Erythroblast (primary cell): ENCODE measurements at regions not wholly inside any gene's neighbourhood (a gene's known extent, or its start where the extent isn't known, plus 50 kb on each side); places are given as distances from the start of the nearest gene placed in this dataset.
"Not testable (repeated sequence)": the region's sequence is repeated elsewhere in the genome, so short reads cannot be mapped to it uniquely, and the experiment has no call there.

Experiments used
- DNase-seq, 2 experiments: peaks; one replicate each; lab custom pipeline; 2025; lab: John Stamatoyannopoulos, UW
- GATA1 ChIP-seq: IDR thresholded peaks from 2 replicates; pipeline ENCODE4 v1.6.1; 2011; ENCODE audit warnings: low read depth, mild to moderate bottlenecking, control low read depth, low read length, moderate library complexity
- POLR2A ChIP-seq: IDR thresholded peaks from 2 replicates; pipeline ENCODE4 v1.6.1; 2011; ENCODE audit warnings: mild to moderate bottlenecking, low read length

- DNase-seq: no peak
- TF ChIP-seq POLR2A: no peak
- TF ChIP-seq GATA1: no peak
Measured at GRCh38 chr4:95898226-95898625, 58.3 kb downstream of the PDHA2 start.

- no peak for TF ChIP-seq GATA1
- DNase-seq: no peak
Measured at GRCh38 chr4:95909211-95909610, 69.3 kb downstream of the PDHA2 start.

- DNase-seq: no peak
- TF ChIP-seq GATA1 (no peak), POLR2A (no peak)
Measured at GRCh38 chr4:95910749-95911148, 70.9 kb downstream of the PDHA2 start.

GRCh38 chr4:95921470-95921869 lies 81.6 kb downstream of the PDHA2 start:
- no peak for DNase-seq
- TF ChIP-seq GATA1: no peak
- TF ChIP-seq POLR2A: no peak

GRCh38 chr4:95929448-95930064 lies 89.7 kb downstream of the PDHA2 start:
- no peak for TF ChIP-seq GATA1
- TF ChIP-seq POLR2A: no peak
- peak; percentile 1 to 2 for DNase-seq

GRCh38 chr4:95939141-95939540 lies 99.2 kb downstream of the PDHA2 start:
- TF ChIP-seq POLR2A (no peak), GATA1 (no peak)
- no peak for DNase-seq

- DNase-seq: no peak
- no peak for TF ChIP-seq GATA1
- no peak for TF ChIP-seq POLR2A
Measured at GRCh38 chr4:95949136-95949765, 109.4 kb downstream of the PDHA2 start.

- TF ChIP-seq GATA1 (no peak), POLR2A (no peak)
- DNase-seq: no peak
Measured at GRCh38 chr4:95949808-95950207, 109.9 kb downstream of the PDHA2 start.

- DNase-seq: not testable (repeated sequence)
Measured at GRCh38 chr4:95952538-95952937, 112.6 kb downstream of the PDHA2 start.

- no peak for DNase-seq
- no peak for TF ChIP-seq GATA1
- no peak for TF ChIP-seq POLR2A
Measured at GRCh38 chr4:95956094-95956493, 116.2 kb downstream of the PDHA2 start.

GRCh38 chr4:95957054-95957453 lies 117.2 kb downstream of the PDHA2 start:
- no peak for TF ChIP-seq GATA1
- TF ChIP-seq POLR2A: no peak
- no peak for DNase-seq

- TF ChIP-seq GATA1 (no peak), POLR2A (no peak)
- DNase-seq: no peak
Measured at GRCh38 chr4:95957759-95958158, 117.9 kb downstream of the PDHA2 start.

GRCh38 chr4:95959182-95959581 lies 119.3 kb downstream of the PDHA2 start:
- DNase-seq: no peak
- TF ChIP-seq POLR2A (no peak), GATA1 (no peak)

GRCh38 chr4:95959633-95960032 lies 119.7 kb downstream of the PDHA2 start:
- TF ChIP-seq POLR2A (no peak), GATA1 (no peak)
- no peak for DNase-seq

- no peak for DNase-seq
- TF ChIP-seq GATA1 (no peak), POLR2A (no peak)
Measured at GRCh38 chr4:95963456-95963855, 123.6 kb downstream of the PDHA2 start.
